GM19468 (cell line): ENCODE measurements at regions not wholly inside any gene's neighbourhood (a gene's known extent, or its start where the extent isn't known, plus 50 kb on each side); places are given as distances from the start of the nearest gene placed in this dataset.

ENCODE experiments used
- ATAC-seq: cut with Tn5 transposase; IDR thresholded peaks from one replicate; pipeline ENCODE4 v1.9.1; 2021; ENCODE audit warnings: mild to moderate bottlenecking, moderate library complexity, moderate number of reproducible peaks; ENCODE audit not compliant: unreplicated experiment; ENCODE audit errors: extremely low read depth

GRCh38 chr14:36047912-36048311 is 128.6 kb downstream of the PTCSC3 start:
- no peak for ATAC-seq

DNA sequence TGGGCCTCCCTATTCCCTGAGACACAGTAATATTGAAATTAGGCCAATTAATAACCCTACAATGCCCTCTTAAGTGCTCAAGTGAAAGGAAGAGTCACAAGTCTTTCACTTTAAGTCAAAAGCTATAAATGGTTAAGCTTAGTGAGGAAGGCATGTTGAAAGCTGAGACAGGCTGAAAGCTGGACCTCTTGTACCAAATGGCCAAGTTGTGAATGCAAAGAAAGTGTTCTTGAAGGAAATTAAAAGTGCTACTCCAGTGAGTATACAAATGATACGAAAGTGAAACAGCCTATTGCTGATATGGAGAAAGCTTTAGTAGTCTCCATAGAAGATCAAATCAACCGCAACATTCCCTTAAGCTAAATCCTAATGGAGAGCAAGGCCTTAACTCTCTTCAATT is 140.8 kb downstream of the PTCSC3 start:
- ATAC-seq: no peak

DNA sequence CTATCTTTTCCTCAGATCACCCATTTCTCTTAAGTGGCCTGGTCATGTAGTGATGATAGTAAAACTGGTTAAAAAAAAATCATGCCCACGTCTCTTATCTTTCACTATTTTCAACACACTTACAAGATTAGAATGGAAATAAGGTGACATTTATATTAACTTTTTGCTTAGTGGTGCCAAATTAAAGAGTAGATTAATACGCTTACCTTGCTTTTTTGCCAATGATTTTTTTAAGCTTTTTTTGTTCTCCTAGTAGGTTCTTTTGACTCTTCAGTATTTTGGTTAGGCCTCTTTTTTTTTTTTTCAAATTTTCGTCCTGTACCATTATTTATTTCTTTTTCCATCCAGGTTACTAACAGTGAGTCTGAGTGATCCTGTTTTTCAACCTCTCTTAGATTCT is 147.9 kb downstream of the PTCSC3 start:
- ATAC-seq: no peak

- ATAC-seq: no peak
Measured at GRCh38 chr14:36028218-36028617, 148.3 kb downstream of the PTCSC3 start.

- ATAC-seq: no peak
Measured at GRCh38 chr14:36027354-36027753, 149.2 kb downstream of the PTCSC3 start.

- no peak for ATAC-seq
Measured at GRCh38 chr14:36022765-36023410, 153.6 kb downstream of the PTCSC3 start.

GRCh38 chr14:36021591-36022320 is 154.8 kb downstream of the PTCSC3 start:
- no peak for ATAC-seq

DNA sequence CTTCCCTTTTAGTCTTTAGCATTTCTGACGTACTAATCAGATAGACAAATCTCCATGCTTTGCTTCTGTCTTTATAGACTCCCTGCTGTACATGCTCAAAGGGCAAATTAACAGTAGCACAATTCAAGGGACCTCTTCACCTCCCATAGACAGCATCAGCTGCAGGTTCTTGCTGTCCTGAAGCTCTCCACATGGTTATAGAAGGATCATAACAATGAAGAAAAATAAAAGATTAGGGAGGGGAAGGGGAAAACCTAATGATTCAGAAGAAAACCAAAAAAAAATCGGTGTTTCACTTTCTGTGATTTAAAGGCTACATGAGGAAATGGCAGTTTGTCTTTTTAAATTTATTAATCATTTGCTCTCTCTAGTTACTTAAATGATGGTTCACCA is 155.5 kb downstream of the PTCSC3 start:
- no peak for ATAC-seq

DNA sequence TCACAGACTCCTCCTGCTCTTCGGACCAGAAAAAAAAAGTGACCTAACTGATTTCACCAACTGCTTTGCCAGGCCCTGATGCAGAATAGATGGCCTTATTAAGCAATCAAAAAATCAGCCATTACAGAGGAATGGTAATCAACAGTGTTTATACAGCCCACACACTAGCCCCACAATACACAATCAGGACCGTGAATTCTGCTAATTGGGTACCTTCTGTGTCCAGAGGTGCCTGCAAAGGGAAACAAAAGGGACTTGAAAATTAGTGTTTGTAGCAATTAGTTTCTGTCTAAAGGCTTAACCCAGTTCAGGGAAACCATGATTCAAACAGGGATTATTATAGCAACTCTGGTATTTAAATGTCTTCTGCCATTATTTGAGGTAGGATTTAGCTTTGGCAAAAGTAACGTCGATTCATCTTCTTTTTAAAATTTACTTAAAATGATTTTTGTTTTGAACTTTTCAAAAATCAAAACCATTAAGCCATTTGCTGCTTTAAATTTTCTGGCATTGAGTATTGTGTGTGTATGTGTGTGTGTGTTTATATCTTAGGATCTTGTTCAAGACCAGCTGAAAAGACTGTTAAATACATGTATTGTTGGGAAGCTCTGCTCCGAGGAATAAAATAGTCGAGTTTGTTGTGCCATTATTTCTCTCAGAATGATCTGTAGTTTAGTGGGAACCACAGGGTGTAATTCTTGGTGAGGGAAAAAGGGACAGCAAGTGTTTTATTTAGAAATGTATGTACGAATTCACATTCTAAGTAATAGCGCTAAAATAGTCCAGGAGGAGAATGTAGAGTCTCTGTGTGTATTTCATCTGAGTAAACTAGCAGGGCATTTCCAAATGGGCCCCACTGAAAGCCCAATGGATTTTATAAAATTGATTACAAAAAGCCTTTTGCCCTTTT is 156.1 kb downstream of the PTCSC3 start:
- no peak for ATAC-seq

DNA sequence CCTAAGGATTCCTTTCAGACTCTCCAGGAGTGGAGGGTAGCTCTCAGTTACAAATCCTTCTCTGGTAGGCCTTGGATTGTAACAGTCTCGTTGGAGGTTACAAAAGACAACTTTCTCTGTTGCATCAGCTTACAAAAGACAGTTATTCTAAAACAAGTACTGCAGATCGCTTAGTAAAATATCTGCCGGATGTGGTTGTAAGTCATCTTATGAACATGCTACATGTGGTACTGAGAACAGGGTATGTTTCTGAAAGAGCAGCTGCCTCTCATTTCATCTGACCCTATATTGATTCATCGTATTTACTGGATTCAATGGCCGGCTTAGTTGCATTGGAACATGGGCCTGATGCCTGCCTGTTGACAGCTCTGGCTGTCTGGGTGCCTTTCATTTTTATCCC is 157.4 kb downstream of the PTCSC3 start:
- ATAC-seq: no peak

- ATAC-seq: no peak
Measured at GRCh38 chr14:36014236-36014635, 162.3 kb downstream of the PTCSC3 start.

DNA sequence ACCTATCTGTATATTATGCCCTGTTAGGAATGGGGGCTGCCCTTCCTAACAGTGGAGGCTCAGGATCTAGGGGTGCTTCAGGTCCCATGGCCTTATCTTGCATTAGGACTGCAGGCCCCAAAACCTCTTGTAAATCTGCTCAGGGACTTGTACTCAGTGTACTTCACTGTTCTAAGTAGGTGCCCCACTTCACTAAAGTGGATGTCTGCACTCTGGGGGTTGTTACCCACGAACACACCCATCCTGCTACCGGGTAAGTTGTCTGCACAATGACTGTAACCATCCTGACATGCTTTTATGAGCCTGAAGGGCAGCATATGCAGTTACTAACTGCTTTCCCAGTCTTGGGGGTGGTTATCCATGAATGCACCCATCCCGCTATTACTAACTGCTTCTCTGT is 163.0 kb downstream of the PTCSC3 start:
- no peak for ATAC-seq

GRCh38 chr14:36012621-36013020 is 163.9 kb downstream of the PTCSC3 start:
- no peak for ATAC-seq

DNA sequence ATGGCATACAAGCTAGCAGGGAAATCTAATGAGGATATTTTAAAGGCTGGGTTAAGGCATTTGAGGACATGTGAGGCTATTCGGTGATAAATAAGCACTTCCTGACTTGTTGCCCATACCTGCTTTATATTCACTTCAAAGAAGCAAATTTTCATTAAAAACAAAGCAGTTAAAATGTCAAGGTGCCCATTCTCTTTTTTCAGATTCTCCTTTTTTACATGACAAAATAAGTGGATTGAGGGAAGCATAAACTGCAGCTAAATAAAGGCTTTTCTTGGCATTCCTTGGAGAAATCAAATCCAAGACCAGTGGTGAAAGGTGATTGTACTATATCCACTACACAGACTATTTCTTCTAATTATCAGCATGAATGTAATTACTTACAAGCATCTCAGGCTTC is 166.9 kb downstream of the PTCSC3 start:
- ATAC-seq: no peak

- no peak for ATAC-seq
Measured at GRCh38 chr14:36006623-36007022, 169.9 kb downstream of the PTCSC3 start.

DNA sequence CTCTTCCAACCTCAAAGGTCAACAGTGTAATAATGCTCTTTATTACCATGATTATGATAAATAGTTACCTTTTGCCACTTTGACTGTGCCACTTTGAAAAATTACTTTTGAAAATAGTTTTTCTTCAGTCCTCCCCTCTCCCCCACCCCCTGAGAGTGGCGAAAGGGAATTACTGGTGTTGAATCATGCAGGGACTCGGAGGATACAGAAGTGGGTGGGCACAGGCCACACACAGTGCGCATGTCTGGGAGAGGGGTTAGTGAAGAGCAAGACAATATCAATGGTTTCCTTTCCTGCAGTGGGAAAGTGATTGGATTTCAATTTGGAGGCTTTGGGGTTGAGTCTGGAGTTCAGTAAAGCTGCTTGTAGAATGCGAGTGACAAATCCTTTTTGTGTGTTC is 170.9 kb downstream of the PTCSC3 start:
- no peak for ATAC-seq

- no peak for ATAC-seq
Measured at GRCh38 chr14:36001936-36002335, 174.6 kb downstream of the PTCSC3 start.

DNA sequence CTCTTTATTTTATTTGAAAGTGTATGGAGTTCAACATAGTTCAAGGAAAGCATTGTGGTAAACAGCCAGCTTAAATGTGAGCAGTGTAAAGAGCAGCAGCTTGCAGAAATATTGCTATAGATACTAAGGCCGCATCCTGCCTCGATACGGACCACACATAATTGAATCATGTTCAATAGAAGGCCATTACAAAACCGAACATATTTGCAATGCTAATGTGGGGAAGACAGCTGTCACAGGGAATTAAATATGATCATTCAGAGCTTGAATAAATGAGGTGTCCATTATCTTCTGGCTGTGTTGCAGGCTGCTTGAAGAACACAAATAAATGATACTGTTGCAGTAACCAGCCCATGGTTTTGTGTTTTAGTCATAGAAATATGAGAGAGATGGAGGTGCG is 173.2 kb downstream of the BRMS1L start:
- ATAC-seq: no peak

- no peak for ATAC-seq
Measured at GRCh38 chr14:35998303-35998702, 172.2 kb downstream of the BRMS1L start.

DNA sequence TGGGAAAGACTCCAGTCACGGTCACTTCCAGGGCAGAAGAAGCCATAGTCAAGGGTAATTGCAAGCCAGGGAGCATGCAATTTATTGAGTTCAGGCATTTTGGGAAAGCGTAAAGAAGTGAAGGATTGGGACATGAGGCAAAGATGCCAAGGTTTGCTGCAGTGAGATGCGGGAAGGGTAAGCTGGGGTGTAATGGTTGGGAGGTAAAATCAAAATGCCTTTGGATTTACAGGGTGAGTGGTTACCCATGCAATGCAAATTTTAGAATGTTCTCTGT is 167.5 kb downstream of the BRMS1L start:
- no peak for ATAC-seq
